Pancreas (tissue), 10 donors: ENCODE measurements at regions not wholly inside any gene's neighbourhood (a gene's known extent, or its start where the extent isn't known, plus 50 kb on each side); places are given as distances from the start of the nearest gene placed in this dataset.

ENCODE experiments used
- ATAC-seq, 4 donors: fragments of 200-7000 bp; cut with Tn5 transposase; one replicate each; pipeline versions ENCODE4 v1.8.0 to v1.9.1; 2020; ENCODE audit warnings: mild to moderate bottlenecking in 4 of 4, moderate library complexity in 4 of 4
- DNase-seq, 6 donors: peaks; one replicate each; pipeline ENCODE4 v3.0.0-alpha.2; 2020
- FAIRE-seq: peaks from 2 replicates; lab custom pipeline; 2012; peaks lifted over from hg19 to GRCh38; lab: Jason Lieb, UNC
- H3K27ac ChIP-seq, 4 donors: fragments of 200-600 bp; sonication (generic); 1 replicate in 3 of 4; 2 replicates in 1 of 4; pipeline versions ENCODE4 v1.5.0 to v1.8.0; 2020
- H3K27me3 ChIP-seq, 4 donors: fragments of 200-600 bp; one replicate each; pipeline ENCODE4 v1.8.0; 2021
- H3K36me3 ChIP-seq, 3 donors: fragments of 200-600 bp; sonication (generic) in 1 of 3; one replicate each; pipeline versions ENCODE4 v1.5.0 to v1.8.0; 2020 to 2021
- H3K4me1 ChIP-seq, 3 donors: fragments of 200-600 bp; one replicate each; pipeline ENCODE4 v1.8.0; 2021
- H3K4me3 ChIP-seq, 4 donors: fragments of 200-600 bp; sonication (generic) in 2 of 4; one replicate each; pipeline versions ENCODE4 v1.5.0 to v1.8.0; 2020 to 2021
- H3K9me3 ChIP-seq, 4 donors: fragments of 200-600 bp; one replicate each; pipeline ENCODE4 v1.8.0; 2021
- CTCF ChIP-seq, 4 donors: fragments of 200-600 bp; sonication (generic) in 3 of 4; IDR thresholded peaks; one replicate each; pipeline versions ENCODE4 v1.5.0 to v1.8.0; 2021; ENCODE audit warnings: antibody characterized with exemption in 4 of 4
- WGBS, 2 donors: extraction: QIAGEN DNeasy Blood & Tissue Kit; methylation state at CpG; one replicate each; pipeline ENCODE4 v1.1.7; 2013; 5-methylcytosine and 5-hydroxymethylcytosine counted together
- intact Hi-C, 3 donors: fragments of 100-400 bp; cut with DNase I; formaldehyde crosslinking; loops; one replicate each; pipeline versions ENCODE4 v1.11.1 to v1.14.2; 2022
- donor health status: healthy with polysubstance abuse.
- donor health status: DM: no; HTN: no; CAD: no; lungs with moderate emphysema.
- donor health status: DM: no; HTN: no; CAD: no.
- donor health status: control.
- donor health status: control.
- donor health status: Bipolar disorder and iron deficiency.
- donor health status: DM: yes; HTN: yes; CAD: no.
- donor health status: DM: no; HTN: no; CAD: no.
- donor health status: DM: no; HTN: no; CAD: no.
- donor health status: DM: yes; HTN: yes; CAD: no.

- no peak for ATAC-seq
Measured at GRCh38 chr2:2523461-2524347, 192.6 kb upstream of the MYT1L start.

GRCh38 chr2:2520401-2520811 lies 189.3 kb upstream of the MYT1L start:
- Histone ChIP-seq H3K36me3 (no peaks in the 10 kb centered on the region), H3K4me3 (no peak overlapping the region), H3K9me3 (no peaks in the 10 kb centered on the region), H3K27me3 (no peaks in the 10 kb centered on the region), H3K27ac (no peak overlapping the region), H3K4me1 (no peaks in the 10 kb centered on the region)
- WGBS, 2 donors: 36 to 49% methylated on average over 10 of the region's 10 CpGs
- ATAC-seq (no peak), FAIRE-seq (no peak), DNase-seq (no peak)
- TF ChIP-seq CTCF (IDR thresholded peaks at IDR 0.05): no peak
- intact Hi-C loops: no loop called here

More at GRCh38 chr2:2523461-2524347, 192.6 kb upstream of the MYT1L start:
- intact Hi-C loops: no loop called here
- no peaks in the 10 kb centered on the region for H3K9me3 ChIP-seq
- no peak overlapping the region for H3K4me3 ChIP-seq
- TF ChIP-seq CTCF (IDR thresholded peaks at IDR 0.05): no peak
- no peaks in the 10 kb centered on the region for H3K27me3 ChIP-seq
- WGBS, 2 donors: 50 to 67% methylated on average over 7 of the region's 7 CpGs
- no peak for DNase-seq
- FAIRE-seq: no peak
- H3K27ac ChIP-seq: no peak overlapping the region
- no peaks in the 10 kb centered on the region for H3K36me3 ChIP-seq
- H3K4me1 ChIP-seq: no peaks in the 10 kb centered on the region

GRCh38 chr2:2519381-2519780 lies 188.3 kb upstream of the MYT1L start:
- 39 to 65% methylated on average over 1 of the region's 1 CpG for WGBS, 2 donors
- Histone ChIP-seq H3K4me3 (no peak overlapping the region), H3K9me3 (no peaks in the 10 kb centered on the region), H3K27ac (no peak overlapping the region), H3K36me3 (no peaks in the 10 kb centered on the region), H3K4me1 (no peaks in the 10 kb centered on the region), H3K27me3 (no peaks in the 10 kb centered on the region)
- no peak for TF ChIP-seq CTCF (IDR thresholded peaks at IDR 0.05)
- ATAC-seq (no peak), DNase-seq (no peak), FAIRE-seq (no peak)
- intact Hi-C loops: no loop called here

GRCh38 chr2:2517399-2517798 lies 186.3 kb upstream of the MYT1L start:
- no peaks in the 10 kb centered on the region for H3K9me3 ChIP-seq
- intact Hi-C loops: no loop called here
- DNase-seq (no peak), ATAC-seq (no peak), FAIRE-seq (no peak)
- no peak overlapping the region for H3K27ac ChIP-seq
- H3K4me3 ChIP-seq: no peak overlapping the region
- no peak for TF ChIP-seq CTCF (IDR thresholded peaks at IDR 0.05)
- WGBS, 2 donors: 49 to 59% methylated on average over 2 of the region's 2 CpGs
- H3K27me3 ChIP-seq: peaks cover 0 to 4% (median 0%) of the 10 kb centered on the region in 4 donors
- no peaks in the 10 kb centered on the region for H3K36me3 ChIP-seq
- H3K4me1 ChIP-seq: no peaks in the 10 kb centered on the region

- WGBS, 2 donors: 59 to 72% methylated on average over 14 of the region's 14 CpGs
- FAIRE-seq: no peak
Measured at GRCh38 chr2:2516386-2516785, 185.3 kb upstream of the MYT1L start.

More at GRCh38 chr2:2516386-2516785, 185.3 kb upstream of the MYT1L start:
- Histone ChIP-seq H3K36me3 (no peaks in the 10 kb centered on the region), H3K27me3 (peaks cover 0 to 4% (median 0%) of the 10 kb centered on the region in 4 donors), H3K9me3 (no peaks in the 10 kb centered on the region), H3K4me1 (no peaks in the 10 kb centered on the region), H3K27ac (no peak overlapping the region), H3K4me3 (no peak overlapping the region)
- intact Hi-C loops: no loop called here
- no peak for TF ChIP-seq CTCF (IDR thresholded peaks at IDR 0.05)
- DNase-seq: no peak
- ATAC-seq: no peak
